AG04449 (cell line): ENCODE measurements at regions not wholly inside any gene's neighbourhood (a gene's known extent, or its start where the extent isn't known, plus 50 kb on each side); places are given as distances from the start of the nearest gene placed in this dataset.

ENCODE experiments used
- CTCF ChIA-PET: fragments of 350-600 bp; formaldehyde crosslinking; extraction: SDS; loops from one replicate; lab custom pipeline; 2021; ENCODE audit warnings: antibody characterized with exemption; lab: Yijun Ruan, JAX
- POLR2A ChIA-PET: fragments of 400-600, 350-600 bp; formaldehyde crosslinking; extraction: SDS; loops from one replicate; lab custom pipeline; 2020; ENCODE audit warnings: antibody characterized with exemption, inconsistent platforms; lab: Yijun Ruan, JAX
- DNase-seq: peaks from one replicate; pipeline ENCODE4 v3.0.0-alpha.2; 2010; ENCODE audit warnings: low read depth, low spot score
- H3K4me3 ChIP-seq: 2 replicates; pipeline ENCODE4 v1.5.1; 2011; ENCODE audit warnings: low read depth, mild to moderate bottlenecking, control low read depth, low read length
- TF ChIP-seq, protein P1 (sequence below): IDR thresholded peaks from one replicate; pipeline ENCODE4 v1.5.1; 2011; ENCODE audit warnings: mild to moderate bottlenecking, moderate library complexity, low read length, control low read depth, inconsistent platforms; ENCODE audit not compliant: insufficient read depth; ENCODE audit errors: missing control alignments

DNA sequence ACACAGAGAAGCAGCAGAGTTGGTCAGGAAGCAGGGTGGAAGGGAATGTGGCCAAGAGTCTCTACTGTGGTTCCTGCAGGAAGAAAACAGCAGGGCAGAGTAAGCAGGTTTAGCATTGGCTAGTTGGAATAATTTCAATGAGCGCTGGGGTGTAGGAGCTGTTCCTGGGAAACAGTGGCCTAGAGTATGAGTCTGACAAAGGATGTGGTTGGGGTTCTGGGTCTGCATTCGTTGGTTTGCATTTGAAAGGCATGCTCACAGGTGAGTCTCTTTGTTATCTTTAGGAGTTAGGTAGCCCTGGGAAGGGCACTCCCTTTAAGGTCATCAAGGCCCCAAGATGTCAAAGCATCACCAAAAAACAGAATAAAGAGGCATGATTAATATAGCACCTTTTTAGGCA lies 911.6 kb upstream of the SLC35B3 start:
- TF ChIP-seq, protein P1, sequence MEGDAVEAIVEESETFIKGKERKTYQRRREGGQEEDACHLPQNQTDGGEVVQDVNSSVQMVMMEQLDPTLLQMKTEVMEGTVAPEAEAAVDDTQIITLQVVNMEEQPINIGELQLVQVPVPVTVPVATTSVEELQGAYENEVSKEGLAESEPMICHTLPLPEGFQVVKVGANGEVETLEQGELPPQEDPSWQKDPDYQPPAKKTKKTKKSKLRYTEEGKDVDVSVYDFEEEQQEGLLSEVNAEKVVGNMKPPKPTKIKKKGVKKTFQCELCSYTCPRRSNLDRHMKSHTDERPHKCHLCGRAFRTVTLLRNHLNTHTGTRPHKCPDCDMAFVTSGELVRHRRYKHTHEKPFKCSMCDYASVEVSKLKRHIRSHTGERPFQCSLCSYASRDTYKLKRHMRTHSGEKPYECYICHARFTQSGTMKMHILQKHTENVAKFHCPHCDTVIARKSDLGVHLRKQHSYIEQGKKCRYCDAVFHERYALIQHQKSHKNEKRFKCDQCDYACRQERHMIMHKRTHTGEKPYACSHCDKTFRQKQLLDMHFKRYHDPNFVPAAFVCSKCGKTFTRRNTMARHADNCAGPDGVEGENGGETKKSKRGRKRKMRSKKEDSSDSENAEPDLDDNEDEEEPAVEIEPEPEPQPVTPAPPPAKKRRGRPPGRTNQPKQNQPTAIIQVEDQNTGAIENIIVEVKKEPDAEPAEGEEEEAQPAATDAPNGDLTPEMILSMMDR = no peak
- DNase-seq = no peak
- CTCF ChIA-PET = no interaction called here
- H3K4me3 ChIP-seq = no peak overlapping the region
- POLR2A ChIA-PET = no interaction called here

DNA sequence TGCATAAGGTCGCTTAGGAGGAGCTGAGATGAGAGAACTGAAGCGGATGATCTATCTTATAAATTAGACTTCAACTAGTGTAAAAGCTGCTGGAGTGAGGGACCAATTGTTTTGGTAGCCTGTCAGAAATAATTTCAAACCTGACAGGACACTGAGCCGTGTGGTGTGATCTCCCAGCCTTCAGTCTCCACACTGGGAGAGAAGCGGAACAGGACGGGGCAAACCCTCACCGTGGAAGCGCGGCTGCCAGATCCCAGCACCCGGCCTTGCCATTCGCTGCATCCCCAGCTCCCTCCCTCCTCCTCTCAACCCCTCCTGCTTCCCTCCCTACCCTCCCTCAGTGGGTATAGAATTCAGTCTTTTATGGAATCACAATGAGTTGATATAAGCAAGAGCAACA lies 900.1 kb upstream of the SLC35B3 start:
- TF ChIP-seq, protein P1 = no peak
- CTCF ChIA-PET = no interaction called here
- POLR2A ChIA-PET = no interaction called here
- H3K4me3 ChIP-seq = no peak overlapping the region
- no peak for DNase-seq

DNA sequence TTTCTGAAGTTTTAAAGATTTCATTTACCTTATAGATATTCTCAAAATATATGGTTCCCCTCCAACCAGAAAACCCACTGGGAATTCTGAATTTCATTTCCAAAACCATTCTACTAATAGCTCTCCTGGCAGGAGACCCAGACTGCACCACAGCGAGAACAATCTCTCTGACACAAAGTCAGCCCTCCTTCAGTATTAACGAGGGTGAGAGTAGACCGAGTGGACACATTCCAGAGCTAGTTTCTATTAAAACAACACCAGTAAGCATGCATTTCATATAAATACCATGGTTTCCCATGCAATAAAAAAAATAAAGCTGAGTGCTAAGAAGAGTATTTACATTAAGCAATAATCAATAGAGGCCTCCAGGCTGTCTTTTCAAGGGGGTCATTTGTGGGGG lies 899.6 kb upstream of the SLC35B3 start:
- H3K4me3 ChIP-seq = no peak overlapping the region
- TF ChIP-seq, protein P1 = no peak
- DNase-seq = no peak
- ChIA-PET POLR2A (no interaction called here), CTCF (no interaction called here)

DNA sequence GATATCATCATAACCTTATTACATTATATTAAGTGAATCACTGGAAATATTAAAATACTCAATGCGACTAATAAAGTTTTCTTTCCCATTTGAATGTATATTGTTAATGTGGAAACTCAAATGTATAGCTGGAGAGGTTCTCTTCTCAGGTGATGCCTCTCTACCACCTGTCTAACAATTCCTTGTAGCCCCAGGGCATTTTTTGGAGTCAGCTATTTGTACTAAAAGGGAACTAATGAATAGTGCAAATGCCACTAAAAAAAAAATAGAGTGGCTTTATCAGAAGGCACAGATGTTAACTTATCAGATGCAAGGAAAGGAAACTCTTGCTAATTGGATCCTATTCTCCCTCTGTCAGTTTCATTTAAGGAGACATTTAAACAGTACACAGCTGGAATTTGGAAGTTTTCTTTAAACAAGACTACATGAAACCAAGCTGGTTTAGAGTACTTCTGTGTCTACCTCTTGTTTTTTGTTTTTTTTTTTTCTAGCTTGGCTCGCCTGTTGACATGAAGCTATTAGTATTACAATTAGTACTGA lies 897.0 kb upstream of the SLC35B3 start:
- ChIA-PET CTCF (no interaction called here), POLR2A (no interaction called here)
- TF ChIP-seq, protein P1 = no peak

DNA sequence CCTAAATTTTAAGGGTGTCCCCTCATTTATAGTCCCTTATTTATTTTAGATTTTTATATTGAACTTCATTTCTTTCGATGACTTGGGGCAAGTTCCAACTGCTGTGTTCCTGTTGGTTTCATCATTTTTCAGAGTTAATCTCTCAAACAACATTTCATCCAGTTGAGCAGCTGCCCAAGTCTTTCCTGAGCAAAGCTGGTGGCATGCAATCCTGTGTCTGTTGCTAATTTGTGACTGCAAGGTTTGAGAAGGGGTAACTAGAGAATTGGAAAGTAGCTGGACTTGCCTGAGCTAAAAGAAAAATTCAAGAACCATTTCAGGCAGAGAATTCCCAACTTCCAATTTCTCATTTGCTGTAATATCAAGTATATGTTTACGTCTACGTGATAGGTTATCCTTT lies 881.5 kb upstream of the SLC35B3 start:
- ChIA-PET POLR2A (no interaction called here), CTCF (no interaction called here)
- no peak overlapping the region for H3K4me3 ChIP-seq
- DNase-seq = no peak
- TF ChIP-seq, protein P1 = no peak

More for the DNA sequence above, 897.0 kb upstream of the SLC35B3 start:
- H3K4me3 ChIP-seq = no peak overlapping the region
- no peak for DNase-seq

DNA sequence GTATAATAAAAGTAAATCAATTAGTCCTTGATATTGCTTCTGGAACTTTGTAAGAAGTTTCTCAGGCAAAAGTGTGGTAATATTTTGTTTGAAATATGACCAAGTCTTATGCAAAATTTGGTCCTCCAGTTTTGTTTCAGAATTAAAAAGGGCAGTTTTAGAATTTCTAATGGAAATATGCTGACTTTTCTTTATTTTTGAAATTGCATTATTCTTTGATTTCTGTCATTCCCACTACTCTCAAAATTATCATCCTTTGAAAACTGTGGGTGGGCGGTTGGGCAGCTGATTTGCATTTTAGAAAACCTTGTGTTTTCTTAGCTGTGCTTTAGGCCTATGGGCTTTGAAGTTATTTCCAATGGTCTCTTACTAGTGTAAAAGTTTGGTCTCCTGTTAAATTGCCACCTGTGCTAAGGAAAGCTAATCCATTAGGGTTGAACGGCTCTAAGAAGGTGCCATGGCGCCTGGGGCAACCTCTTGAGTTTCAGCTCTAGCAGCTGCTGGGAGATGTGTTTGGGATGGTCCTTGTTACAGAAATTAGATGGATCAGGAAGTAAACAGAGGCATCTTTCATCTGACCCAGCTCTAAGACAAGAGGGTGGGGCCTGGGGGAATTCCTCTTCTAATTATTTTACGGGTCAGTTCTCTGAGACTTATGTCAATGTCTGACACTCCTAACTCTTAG lies 880.8 kb upstream of the SLC35B3 start:
- ChIA-PET POLR2A (no interaction called here), CTCF (no interaction called here)
- no peak for DNase-seq
- H3K4me3 ChIP-seq = no peak overlapping the region
- TF ChIP-seq, protein P1 = no peak
